Common myeloid progenitor, CD34-positive (primary cell): ENCODE measurements at regions not wholly inside any gene's neighbourhood (a gene's known extent, or its start where the extent isn't known, plus 50 kb on each side); places are given as distances from the start of the nearest gene placed in this dataset.

Experiments used
- CTCF ChIA-PET: fragments of 350-600 bp; sonication (Branson Sonifier 250); formaldehyde crosslinking; loops from one replicate; lab custom pipeline; 2021; ENCODE audit warnings: antibody characterized with exemption; lab: Charles Lee
- POLR2A ChIA-PET: fragments of 350-600 bp; sonication (Branson Sonifier 250); formaldehyde crosslinking; loops from one replicate; lab custom pipeline; 2021; ENCODE audit warnings: antibody characterized with exemption; lab: Charles Lee
- DNase-seq, 3 donors: peaks; one replicate each; pipeline versions ENCODE4 v3.0.0 to v3.0.0-alpha.2; 2013
- H3K27ac ChIP-seq, 2 experiments: 1 replicate in 1 of 2; 2 replicates in 1 of 2; pipeline ENCODE4 v1.7.0; 2013; ENCODE audit warnings: inconsistent platforms in 2 of 2, low read length in 2 of 2, mild to moderate bottlenecking in 2 of 2, low read depth in 1 of 2, moderate library complexity in 1 of 2; ENCODE audit not compliant: severe bottlenecking in 2 of 2, insufficient read depth in 1 of 2, poor library complexity in 1 of 2
- H3K27me3 ChIP-seq, 5 experiments: replicated peaks in 2 of 5; 1 replicate in 3 of 5; 2 replicates in 2 of 5; pipeline versions ENCODE4 v1.6.1 to v1.7.0; 2013; ENCODE audit warnings: low read length in 4 of 5, mild to moderate bottlenecking in 2 of 5, moderate library complexity in 2 of 5, inconsistent platforms in 1 of 5; ENCODE audit not compliant: insufficient read depth in 5 of 5, control insufficient read depth in 4 of 5
- H3K36me3 ChIP-seq, 4 experiments: 1 replicate in 2 of 4; 2 replicates in 2 of 4; pipeline versions ENCODE4 v1.6.1 to v1.7.0; 2013; ENCODE audit warnings: low read length in 3 of 4, control low read depth in 1 of 4, mild to moderate bottlenecking in 1 of 4; ENCODE audit not compliant: control insufficient read depth in 4 of 4, insufficient read depth in 4 of 4
- H3K4me1 ChIP-seq, 4 experiments: 1 replicate in 3 of 4; 2 replicates in 1 of 4; pipeline versions ENCODE4 v1.6.1 to v1.7.1; 2013; ENCODE audit warnings: low read length in 3 of 4, mild to moderate bottlenecking in 3 of 4, control low read depth in 1 of 4, inconsistent platforms in 1 of 4, moderate library complexity in 1 of 4; ENCODE audit not compliant: control insufficient read depth in 4 of 4, insufficient read depth in 4 of 4; ENCODE audit errors: control extremely low read depth in 1 of 4
- H3K4me3 ChIP-seq, 7 experiments: 1 replicate in 4 of 7; 2 replicates in 3 of 7; pipeline versions ENCODE4 v1.5.1 to v1.7.0; 2013; ENCODE audit warnings: mild to moderate bottlenecking in 7 of 7, low read length in 6 of 7, moderate library complexity in 6 of 7, inconsistent platforms in 2 of 7, low read depth in 2 of 7, control low read depth in 1 of 7; ENCODE audit not compliant: insufficient read depth in 4 of 7, control insufficient read depth in 1 of 7; ENCODE audit errors: extremely low read depth in 1 of 7
- H3K9me3 ChIP-seq, 5 experiments: 1 replicate in 4 of 5; 2 replicates in 1 of 5; pipeline versions ENCODE4 v1.6.1 to v1.7.1; 2013; ENCODE audit warnings: low read length in 4 of 5, mild to moderate bottlenecking in 2 of 5, inconsistent platforms in 1 of 5, low read depth in 1 of 5, moderate library complexity in 1 of 5; ENCODE audit not compliant: control insufficient read depth in 4 of 5, insufficient read depth in 2 of 5; ENCODE audit errors: control extremely low read depth in 1 of 5
- WGBS: methylation state at CpG from one replicate; pipeline ENCODE4 v1.1.5; 2013; ENCODE audit not compliant: insufficient coverage; 5-methylcytosine and 5-hydroxymethylcytosine counted together

GRCh38 chr10:31081937-31082840 lies 50.5 kb upstream of the ZNF438 start:
- no peak overlapping the region for H3K4me3 ChIP-seq
- peaks cover 0 to 8% (median 2%) of the 10 kb centered on the region in 4 experiments for H3K4me1 ChIP-seq
- WGBS = 80% methylated on average over 1 of the region's 2 CpGs
- no peak overlapping the region for H3K27ac ChIP-seq
- no peak for DNase-seq
- H3K27me3 ChIP-seq = no peaks in the 10 kb centered on the region
- H3K36me3 ChIP-seq = no peaks in the 10 kb centered on the region
- CTCF ChIA-PET = interaction anchor here (0.6 to 2.2 kb wide), 5 partner anchors 10 to 540 kb away, joined by 3 to 11 read pairs (median 3); partner anchors contain the start of gene ZNF438
- H3K9me3 ChIP-seq = no peaks in the 10 kb centered on the region
- POLR2A ChIA-PET = no interaction called here

DNA sequence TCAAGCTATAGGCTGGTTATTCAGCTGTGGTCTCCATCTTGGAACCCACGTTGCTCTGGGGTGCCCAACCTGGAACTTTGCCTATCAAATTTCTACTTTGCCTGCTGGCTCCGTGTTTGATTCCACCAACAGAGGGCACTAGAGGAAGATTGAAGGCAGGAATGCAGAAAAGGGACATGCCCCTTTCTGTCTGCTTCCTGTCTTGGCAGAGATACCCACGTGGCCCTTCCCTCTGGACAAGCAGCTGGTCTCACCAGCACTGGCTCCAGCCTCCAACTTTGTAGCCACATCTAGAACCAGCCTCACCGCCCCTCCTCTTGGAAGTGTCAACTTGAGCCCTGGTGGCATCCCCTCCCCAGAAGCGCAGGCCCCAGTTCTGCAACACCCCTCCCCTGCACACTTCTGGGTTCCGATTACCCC lies 52.1 kb upstream of the ZNF438 start:
- ChIA-PET POLR2A (interaction anchor here (0.6 kb wide), 1 partner anchor 435 kb away, joined by 3 read pairs; no protein-coding TSS in a partner anchor), CTCF (interaction anchor here (0.9 to 2.2 kb wide), 13 partner anchors 11 to 730 kb away, joined by 3 to 11 read pairs (median 4); partner anchors contain the start of gene ZNF438)
- peaks cover 0 to 9% (median 2%) of the 10 kb centered on the region in 4 experiments for H3K4me1 ChIP-seq
- WGBS = 24% methylated on average over 4 of the region's 6 CpGs
- no peak overlapping the region for H3K4me3 ChIP-seq
- DNase-seq = peak; percentile 73 to 82 (median 79)
- no peaks in the 10 kb centered on the region for H3K27me3 ChIP-seq
- H3K27ac ChIP-seq = no peak overlapping the region
- no peaks in the 10 kb centered on the region for H3K9me3 ChIP-seq
- no peaks in the 10 kb centered on the region for H3K36me3 ChIP-seq

GRCh38 chr10:31087011-31087410 lies 55.3 kb upstream of the ZNF438 start:
- 88% methylated on average over 1 of the region's 3 CpGs for WGBS
- ChIA-PET POLR2A (no interaction called here), CTCF (interaction anchor here (0.6 to 1.8 kb wide), 3 partner anchors 15 to 304 kb away, joined by 4 to 5 read pairs (median 4); no protein-coding TSS in a partner anchor)
- no peaks in the 10 kb centered on the region for H3K36me3 ChIP-seq
- no peaks in the 10 kb centered on the region for H3K9me3 ChIP-seq
- no peaks in the 10 kb centered on the region for H3K27me3 ChIP-seq
- no peak overlapping the region for H3K4me3 ChIP-seq
- DNase-seq = peak in 2 of 3 donors; percentile 51 to 56
- no peak overlapping the region for H3K27ac ChIP-seq
- peaks cover 0 to 19% (median 4%) of the 10 kb centered on the region in 4 experiments for H3K4me1 ChIP-seq

- DNase-seq = no peak
- WGBS = 78% methylated on average over 1 of the region's 1 CpG
- H3K4me3 ChIP-seq = no peak overlapping the region
- ChIA-PET POLR2A (interaction anchor here (0.6 kb wide), 1 partner anchor 681 kb away, joined by 3 read pairs; no protein-coding TSS in a partner anchor), CTCF (interaction anchor here (0.5 to 0.6 kb wide), 2 partner anchors 95 to 203 kb away, joined by 3 to 4 read pairs; no protein-coding TSS in a partner anchor)
- H3K27ac ChIP-seq = no peak overlapping the region
- no peaks in the 10 kb centered on the region for H3K36me3 ChIP-seq
- H3K9me3 ChIP-seq = no peaks in the 10 kb centered on the region
- no peaks in the 10 kb centered on the region for H3K27me3 ChIP-seq
- H3K4me1 ChIP-seq = peaks cover 0 to 19% (median 4%) of the 10 kb centered on the region in 4 experiments
Measured at GRCh38 chr10:31087851-31088250, 56.2 kb upstream of the ZNF438 start.

GRCh38 chr10:31090894-31091607 lies 59.4 kb upstream of the ZNF438 start:
- H3K4me1 ChIP-seq = peaks cover 0 to 17% (median 3%) of the 10 kb centered on the region in 4 experiments
- H3K27me3 ChIP-seq = no peaks in the 10 kb centered on the region
- ChIA-PET CTCF (interaction anchor here (1.6 kb wide), 1 partner anchor 10 kb away, joined by 4 read pairs; no protein-coding TSS in a partner anchor), POLR2A (no interaction called here)
- DNase-seq = peak; percentile 45 to 87 (median 76)
- H3K4me3 ChIP-seq = no peak overlapping the region
- H3K9me3 ChIP-seq = no peaks in the 10 kb centered on the region
- 67% methylated on average over 1 of the region's 4 CpGs for WGBS
- no peak overlapping the region for H3K27ac ChIP-seq
- no peaks in the 10 kb centered on the region for H3K36me3 ChIP-seq

DNA sequence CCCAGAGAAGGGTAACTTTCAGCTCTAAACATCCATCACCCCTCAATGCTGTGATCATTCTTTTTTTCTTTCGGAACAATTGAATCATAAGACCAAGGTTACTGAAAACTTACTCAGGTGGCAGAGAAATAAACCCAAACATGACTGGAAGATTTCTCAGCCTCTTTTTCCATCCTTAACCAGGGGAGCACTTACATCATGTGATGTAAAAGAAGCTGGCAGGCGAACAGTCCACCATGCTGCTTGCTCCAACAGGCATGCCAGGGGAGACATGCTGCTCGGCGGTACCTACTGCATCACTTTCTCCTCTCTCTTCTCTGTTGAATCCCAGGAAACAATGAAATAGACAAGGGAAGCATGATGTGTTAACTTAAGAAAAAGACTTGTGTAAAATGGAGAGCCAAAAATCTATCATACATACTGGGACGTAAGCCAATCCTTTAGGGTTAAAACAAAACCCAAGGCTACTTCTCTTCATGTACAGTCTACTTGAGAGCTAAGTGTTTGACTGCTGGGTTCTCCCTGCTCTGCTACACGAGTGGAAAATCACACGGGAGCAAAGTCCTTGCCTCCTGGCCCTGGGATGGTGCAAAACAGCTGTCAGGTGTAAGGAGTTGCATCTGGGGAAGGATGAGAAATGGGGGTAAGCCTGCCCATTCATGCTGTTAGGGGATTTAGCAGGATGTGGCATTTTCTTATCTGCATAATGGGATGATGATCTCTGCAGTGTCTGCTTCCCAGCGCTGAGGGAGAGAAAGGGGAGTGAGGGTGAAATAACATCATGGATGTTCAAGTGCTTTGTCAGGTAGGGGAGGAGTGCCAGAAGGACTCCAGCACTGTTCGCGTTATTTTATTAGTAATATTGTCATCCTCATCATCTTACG lies 64.3 kb upstream of the ZNF438 start:
- Histone ChIP-seq H3K9me3 (no peaks in the 10 kb centered on the region), H3K36me3 (no peaks in the 10 kb centered on the region), H3K4me1 (peaks cover 0 to 6% (median 2%) of the 10 kb centered on the region in 4 experiments), H3K27me3 (peaks cover 0 to 2% (median 0%) of the 10 kb centered on the region in 5 experiments), H3K27ac (no peak overlapping the region), H3K4me3 (no peak overlapping the region)
- no peak for DNase-seq
- ChIA-PET POLR2A (no interaction called here), CTCF (interaction anchor here (0.7 kb wide), 1 partner anchor 520 kb away, joined by 3 read pairs; no protein-coding TSS in a partner anchor)
- WGBS = 87% methylated on average over 4 of the region's 11 CpGs
